HCEC 1CT (cell line): ENCODE measurements at regions not wholly inside any gene's neighbourhood (a gene's known extent, or its start where the extent isn't known, plus 50 kb on each side); places are given as distances from the start of the nearest gene placed in this dataset.
"Not testable (repeated sequence)": the region's sequence is repeated elsewhere in the genome, so short reads cannot be mapped to it uniquely, and the experiment has no call there.

Experiments
- DNase-seq: peaks from one replicate; pipeline ENCODE4 v3.0.0-alpha.2; 2017

DNA sequence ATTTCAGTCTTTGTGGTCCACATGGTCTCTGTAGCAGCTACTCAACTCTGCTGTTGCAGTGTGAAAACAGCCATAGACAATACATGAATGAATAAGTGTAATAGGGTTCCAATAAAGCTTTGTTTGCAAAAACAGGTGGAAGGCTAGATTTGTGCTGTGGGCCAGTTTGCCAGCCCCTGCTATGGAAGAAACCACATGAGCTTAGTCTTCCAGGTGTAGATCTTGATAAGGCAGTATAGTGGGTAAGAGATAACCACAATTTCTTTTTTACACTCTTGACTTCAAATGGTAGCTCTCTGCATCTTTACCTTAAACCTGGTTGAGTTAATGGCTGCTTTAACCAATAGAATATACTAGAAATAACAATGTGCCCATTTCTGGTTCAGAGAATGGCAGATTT, 135.0 kb upstream of the PALS2 start:
- DNase-seq = no peak

DNA sequence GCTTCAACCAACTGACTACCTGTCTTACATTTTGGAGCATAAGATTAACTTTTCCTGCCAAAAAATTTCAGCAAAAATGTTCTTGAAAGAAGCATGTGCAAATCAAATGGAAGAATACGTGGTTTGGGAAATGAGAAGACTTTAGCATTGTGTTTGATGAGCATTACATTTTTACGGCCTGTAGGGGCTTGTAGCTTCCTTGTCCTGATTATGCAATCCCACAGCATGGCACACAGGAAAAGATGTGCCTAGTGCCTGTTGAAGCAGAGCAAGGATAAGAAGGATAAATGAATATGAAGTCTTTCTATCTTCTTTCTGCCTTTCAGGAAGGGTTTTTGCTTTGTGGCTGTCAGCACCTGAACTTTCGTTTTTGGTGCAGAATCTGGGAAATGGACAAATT, 134.1 kb upstream of the PALS2 start:
- not testable (repeated sequence) for DNase-seq

DNA sequence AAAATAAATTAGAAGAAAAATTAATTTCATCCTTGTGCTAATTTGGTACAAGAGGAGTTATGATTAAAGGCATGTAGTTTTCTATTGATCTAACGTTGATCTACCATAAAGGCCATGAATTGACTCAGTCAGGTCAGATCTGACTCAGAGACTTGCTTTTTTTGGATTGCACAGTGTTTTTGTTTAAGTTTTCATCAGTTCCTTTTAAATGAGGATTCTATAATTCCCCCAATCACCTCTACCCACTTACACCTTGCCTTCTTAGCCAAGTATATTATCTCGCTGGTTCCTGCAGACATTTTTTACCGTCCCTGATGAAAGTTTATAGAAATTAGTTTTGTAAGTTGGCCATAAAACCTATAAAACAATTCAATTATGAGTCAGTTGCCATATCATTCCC, 132.4 kb upstream of the PALS2 start:
- DNase-seq = no peak

DNA sequence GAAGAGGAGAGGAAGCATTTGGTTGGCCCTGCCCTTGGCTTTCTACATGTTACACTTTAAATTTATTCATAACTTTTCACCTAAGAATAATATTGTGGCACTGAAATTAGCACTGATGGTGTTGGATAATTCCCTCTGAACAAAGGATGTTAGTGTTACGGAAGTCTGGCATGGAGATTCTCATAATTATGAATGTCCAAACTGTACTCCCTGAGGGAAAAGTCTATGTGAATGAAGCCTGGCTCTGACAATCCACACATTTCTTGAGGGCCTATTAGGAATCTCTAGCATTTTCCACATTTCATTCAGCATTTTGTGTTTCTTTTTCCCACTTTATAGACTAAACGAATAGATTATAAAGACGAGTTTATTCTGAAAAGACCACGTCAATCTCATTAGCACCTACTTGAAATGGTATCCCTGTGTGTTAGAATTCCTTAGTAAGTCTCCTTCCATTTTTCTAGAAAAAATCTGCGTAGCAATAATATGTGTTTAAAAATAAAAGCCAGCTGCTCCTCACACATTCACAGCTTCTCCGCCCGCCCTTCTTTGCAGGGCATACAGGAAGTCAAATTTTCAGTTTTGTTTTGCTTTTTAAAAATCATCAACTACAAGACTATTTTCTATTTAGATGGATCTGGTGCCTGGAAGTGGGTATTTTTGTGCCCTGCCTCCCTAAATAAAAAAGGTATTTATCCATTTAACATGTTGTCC, 131.8 kb upstream of the PALS2 start:
- no peak for DNase-seq

DNA sequence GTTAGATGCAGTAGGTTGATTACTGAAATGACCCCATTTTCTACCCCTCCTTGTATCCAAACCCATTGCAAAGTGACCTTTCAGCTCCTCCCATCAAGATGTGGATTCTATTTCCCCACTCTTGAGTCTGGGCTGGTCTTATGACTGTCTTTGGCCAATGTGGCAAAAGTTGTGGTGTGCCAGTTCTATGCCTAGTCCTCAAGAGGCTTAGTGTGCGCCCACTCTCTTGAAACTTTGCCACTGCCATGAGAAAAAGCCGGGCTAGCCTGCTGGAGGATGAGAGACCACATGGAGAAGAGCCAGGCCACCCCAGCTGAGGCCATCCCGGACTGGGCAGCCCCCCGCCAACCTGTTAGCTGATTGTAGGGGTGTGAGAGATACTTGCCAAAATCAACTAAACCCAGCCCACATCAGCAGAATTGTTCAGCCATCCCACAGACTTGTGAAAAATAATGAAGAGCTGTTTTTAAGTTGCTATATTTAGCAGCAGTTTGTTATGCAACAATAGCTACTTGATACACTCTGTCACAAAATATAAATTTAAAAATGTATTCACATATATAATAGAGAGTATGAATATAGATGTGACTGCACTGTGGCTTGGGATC, 131.0 kb upstream of the PALS2 start:
- DNase-seq = no peak

DNA sequence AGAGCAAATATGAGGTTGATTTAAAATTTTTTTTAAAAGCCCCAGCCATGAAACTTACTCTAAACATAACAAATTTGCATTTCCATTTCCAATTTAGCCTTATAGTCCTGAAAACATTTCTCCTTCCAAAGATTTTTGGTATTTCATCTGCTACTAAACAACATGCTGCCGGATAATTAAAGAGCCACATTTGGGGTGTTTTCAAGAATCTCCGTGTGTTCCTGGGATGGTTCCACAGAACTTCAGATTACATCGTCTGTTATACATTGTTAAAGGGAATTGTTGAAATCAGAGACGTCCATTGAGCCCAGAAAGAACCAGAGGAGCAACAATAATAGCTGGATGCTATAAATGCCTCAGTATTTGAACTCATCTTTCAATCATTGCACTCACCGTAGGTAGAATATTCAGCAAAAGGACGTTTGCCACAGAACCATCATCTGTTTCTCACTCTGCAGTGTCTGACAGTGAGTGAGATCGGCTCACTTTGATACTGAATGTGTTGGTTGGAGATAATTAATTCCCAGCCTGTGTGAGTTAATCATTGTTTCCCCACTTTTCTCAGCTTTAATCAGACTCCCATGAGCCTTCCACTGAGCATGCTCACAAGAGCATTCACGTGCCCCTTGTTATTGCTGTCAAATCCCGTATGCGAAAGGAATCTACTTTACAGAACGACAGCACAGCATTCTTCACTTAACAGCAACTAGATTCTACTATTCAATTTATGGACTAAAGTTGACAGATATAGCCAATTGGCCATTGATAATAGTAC, 128.4 kb upstream of the PALS2 start:
- no peak for DNase-seq

DNA sequence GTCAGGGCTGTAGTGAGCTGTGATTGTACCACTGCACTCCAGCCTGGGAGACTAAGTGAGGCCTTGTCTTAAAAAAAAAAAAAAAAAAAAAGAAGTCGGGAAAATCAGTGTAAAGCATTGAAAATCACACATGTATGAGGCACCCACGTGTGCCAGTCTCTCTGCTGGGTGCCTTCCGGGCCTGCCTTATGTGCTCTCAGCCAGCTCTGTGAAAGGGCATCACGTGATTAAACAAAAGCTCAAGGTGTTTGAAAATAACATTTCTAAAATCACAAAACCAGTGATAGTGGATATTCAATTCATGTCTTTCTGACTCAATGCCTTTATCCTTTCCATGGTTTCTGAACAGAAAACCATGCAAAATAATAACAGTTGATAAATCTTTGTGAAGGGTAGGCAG, 125.2 kb upstream of the PALS2 start:
- DNase-seq = no peak

DNA sequence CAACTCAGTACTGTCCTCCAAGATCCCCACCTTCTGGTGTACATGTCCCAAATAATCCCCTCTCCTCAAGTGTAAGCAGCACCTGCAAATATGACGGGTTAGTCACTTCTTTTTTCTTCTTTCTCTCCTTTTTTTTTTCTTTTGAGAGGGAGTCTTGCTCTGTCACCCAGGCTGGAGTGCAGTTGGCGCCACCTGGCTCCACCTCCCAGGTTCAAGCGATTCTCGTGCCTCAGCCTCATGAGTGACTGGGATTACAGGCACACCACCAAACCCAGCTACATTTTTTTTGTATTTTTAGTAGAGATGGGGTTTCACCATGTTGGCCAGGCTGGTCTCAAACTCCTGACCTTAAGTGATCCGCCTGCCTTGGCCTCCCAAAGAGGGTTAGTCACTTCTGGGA, 123.8 kb upstream of the PALS2 start:
- not testable (repeated sequence) for DNase-seq

DNA sequence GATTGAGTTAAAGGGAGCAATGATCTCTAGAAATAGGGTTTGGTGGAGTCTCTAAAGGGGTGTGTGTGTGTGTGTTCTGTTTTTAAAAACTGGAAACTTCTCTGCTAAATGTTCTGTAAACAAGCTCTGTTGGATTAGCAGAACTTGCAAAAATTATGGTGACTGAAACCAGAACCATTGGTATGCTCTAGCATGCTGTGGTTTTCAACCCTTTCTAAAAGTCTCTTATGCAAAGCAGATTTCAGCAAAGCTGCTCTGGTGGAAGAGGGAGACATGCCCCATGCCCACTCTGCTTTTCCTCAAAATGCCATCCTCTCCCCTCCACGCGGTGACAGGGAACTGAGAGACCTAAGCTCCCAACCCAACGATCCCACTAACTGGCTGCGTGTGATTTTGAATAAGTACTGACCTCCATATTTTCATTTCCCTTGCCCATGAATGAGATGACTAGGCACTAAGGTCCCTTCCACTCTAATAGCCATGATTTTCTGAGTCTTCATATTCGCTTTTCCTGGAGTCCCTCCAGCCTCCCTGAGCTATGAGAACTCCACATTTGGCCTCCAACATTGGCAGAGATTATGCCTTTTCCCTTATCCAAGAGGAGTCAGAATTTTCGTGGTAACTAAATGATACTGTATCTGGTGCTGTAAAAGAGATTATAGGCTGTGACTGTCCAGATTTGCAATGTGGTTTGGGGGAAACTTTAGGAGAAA, 117.3 kb upstream of the PALS2 start:
- no peak for DNase-seq

DNA sequence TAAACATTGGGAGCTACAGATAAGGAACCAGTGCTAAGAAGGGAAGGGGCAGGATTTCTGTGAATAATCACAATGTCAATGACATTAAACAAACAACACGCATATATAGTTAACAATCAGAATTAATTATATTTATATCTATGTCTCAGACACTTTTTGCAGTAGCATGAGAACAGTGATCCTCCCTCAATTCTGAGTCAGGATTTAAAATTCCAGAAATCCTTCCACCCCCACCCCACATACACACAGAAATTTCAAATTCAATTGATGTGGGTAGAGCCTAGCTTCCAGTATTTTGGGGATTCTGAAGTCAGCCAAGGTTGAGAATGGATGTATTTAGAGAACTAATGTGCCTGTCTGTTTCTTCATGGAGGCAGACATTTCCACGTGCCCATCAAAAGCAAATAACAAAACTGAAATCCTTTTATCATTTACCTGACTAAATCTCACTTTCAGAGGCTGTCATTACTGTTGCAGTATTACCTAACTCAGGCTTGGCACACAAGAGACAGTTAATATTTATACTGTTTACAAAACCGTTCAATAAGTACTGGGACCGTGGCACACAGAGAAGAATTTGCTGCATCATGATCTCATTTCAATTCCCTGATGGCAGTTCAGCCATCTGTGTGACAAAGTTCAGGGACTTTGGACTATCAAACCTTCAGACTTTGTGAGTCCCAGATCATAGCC, 116.6 kb upstream of the PALS2 start:
- no peak for DNase-seq

DNA sequence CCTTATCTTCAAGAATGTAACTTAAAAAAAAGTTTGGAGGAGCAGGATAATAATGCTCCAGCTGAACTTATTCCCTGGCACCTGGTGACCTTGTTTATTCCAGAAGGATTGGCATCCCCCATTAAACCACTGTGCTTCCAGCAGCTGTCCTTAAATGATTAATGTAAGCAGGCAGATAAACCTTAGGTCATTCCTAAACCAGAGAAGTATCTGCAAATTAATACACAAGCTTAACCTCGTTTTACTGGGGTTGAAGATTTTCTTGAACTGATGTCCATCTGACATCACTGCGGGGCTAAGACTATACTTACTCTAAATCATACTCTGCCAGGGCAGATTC, 116.1 kb upstream of the PALS2 start:
- no peak for DNase-seq

DNA sequence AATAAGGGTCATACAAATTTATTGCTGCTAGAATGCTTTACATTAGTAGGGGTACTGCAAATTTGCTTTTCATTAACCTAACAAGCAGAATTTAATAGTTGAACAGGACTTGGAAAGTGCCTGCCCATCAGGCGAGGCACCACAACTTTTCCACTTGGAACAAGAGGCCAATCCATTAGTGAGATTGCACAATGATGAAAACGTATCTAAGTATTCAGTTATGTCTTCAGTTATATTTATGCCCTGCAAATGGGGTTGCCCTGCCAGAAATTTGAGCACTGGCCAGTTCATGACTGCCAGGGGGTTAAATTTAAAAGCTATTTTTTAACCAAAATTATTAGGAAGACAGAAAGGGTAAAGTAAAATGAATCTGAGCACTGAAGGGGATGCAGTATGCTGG, 111.1 kb upstream of the PALS2 start:
- no peak for DNase-seq

DNA sequence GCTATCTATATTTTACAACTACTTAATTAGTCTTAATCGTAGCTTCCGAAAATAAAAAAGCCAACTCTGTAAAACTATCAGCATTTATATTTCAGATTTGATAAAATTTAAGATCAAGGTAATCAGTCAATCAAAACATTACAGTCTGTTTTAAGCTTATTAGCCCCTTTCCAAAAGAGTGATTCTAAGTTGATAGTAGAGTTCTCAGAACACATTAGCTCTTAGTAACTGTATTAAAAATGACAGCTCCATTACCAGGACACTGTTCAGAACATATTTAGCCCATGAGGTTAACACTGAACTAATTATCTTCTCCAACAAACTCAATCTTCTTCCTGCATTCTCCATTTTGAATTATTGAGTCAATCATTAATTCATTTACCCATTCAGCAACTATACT, 110.3 kb upstream of the PALS2 start:
- no peak for DNase-seq

DNA sequence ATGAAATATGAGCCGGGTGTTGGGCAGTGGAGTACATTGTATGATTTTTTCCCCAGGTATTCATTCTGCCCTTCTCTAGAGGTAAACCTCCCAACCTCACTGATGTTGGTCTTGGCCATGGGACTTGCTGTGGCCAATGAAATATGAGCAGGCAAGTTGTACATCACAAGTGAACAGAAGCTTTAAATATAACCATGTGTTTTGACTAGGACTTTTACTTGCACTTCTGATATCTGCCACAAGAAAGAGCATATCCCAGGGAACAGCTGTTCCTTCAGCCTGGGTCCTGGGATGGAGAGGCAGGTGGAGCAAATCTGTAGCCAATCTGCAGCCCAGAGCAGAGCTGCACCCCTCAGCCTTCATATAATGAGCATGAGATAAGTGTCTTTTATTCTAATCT, 109.8 kb upstream of the PALS2 start:
- DNase-seq = no peak

DNA sequence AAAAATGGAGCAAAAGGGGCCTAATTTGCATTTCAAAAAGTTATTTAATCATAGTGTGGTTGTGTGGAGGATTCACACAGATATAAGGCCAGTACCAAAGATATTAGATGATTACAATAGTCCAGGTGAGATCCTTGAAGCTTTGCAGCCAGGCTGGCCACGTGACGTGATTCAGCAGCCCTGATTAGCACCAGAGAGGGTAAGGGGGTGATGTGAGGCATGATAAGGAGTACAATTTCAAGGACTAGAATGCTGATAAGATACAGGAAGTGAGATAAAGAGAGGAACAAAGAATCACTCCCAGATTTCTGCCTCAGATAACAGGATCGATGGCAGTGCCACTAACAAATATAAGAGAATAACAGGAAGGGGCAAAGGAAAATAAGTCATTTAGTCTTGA, 108.4 kb upstream of the PALS2 start:
- no peak for DNase-seq

DNA sequence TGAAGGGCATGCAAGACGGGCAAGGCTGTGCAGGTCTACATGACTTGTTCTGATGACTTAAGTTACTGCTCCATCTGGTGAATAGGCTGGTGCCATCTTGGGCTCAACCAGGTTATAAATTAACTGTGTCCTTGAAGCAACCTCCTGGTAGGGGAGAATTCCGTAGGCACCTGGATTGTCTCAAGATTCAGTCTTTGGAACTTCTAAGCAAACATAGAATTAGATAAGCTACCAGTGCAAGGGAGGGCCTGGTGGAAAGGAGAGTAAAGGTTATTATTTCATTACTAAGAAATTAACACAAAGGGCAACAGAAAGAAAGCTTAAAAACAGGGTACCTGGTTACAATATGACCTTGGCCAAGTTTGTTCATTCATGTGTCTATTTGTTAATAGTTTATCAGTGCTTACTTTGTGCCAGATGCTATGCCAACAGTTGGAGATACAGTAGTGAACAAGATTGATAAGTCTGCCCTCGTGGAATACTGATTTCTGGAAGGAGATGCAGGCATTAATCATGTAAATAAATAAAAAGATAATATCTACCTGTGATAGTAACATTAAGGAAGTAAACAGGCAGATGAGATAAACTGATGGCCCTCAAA, 107.0 kb upstream of the PALS2 start:
- DNase-seq = no peak

DNA sequence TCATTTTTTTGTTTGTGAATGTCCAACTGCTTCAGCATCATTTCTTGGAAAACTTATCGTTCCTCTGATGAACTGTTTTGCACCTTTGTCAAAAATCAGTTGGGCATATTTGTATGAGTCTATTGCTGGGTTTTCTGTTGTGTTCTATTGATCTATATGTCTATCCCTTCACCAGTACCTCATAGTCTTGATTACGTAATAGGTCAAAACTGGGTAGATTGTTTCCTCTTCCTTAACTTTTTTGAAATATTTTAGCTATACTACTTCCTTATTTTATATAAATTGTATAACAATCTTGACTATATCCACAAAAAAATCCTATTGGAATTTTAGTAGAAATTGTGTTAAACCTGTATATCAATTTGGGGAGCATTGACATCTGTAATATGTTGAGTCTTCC, 104.1 kb upstream of the PALS2 start:
- no peak for DNase-seq

DNA sequence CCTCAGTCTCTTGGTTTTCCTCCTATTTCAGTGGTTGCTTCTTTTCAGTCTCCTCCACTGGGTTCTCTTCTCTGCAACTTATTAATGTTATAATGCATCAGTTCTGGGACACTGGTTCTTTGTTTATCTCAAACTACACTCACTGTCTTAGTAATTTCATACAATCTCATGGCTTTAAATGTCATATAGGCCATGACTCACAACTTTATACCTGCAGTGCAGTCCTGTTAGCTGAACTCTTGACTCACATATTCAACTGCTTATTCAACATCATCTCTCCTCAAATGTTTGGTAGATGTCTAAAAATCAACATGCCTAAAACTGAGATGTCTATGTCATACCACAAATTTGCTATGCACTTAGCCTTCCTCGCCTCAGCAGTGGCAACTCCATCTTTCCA, 101.2 kb upstream of the PALS2 start:
- no peak for DNase-seq

DNA sequence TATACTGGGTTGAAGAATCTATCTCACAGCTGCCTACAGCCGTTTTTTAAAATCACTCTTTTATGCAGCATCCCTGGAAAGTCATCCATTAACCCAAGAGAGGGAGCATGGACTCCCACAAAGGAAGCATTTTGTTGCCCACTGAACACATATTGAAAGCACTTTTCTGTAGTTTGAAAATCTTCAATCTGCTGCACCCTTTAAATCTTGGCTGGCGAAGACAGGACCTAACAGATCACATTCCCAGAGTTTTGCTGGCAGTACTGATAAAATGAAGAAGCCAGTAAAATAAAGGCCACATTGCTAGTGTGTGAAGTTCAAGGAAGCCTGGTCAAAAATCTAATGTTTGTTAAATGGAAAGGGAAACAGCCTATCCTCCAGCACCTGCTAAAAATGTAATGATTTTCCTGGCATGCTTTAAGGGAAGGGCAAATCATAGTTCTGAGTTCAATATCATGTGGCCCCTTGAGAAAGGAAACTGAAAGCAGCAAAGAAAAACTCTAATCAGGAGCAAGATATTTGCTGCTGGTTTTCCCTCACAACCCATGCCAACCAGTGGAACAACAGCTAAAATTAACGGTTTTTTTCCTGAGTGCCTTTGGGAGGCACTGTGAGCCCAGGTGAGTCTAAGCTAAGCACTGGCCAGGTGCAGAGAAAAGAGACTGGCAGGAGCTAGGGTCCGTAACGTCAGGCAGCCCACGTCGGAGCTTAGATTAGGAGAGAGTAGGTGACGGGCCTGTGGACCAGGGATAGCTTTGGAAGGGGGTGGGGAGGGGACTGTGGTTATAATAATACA, 97.9 kb upstream of the PALS2 start:
- no peak for DNase-seq

DNA sequence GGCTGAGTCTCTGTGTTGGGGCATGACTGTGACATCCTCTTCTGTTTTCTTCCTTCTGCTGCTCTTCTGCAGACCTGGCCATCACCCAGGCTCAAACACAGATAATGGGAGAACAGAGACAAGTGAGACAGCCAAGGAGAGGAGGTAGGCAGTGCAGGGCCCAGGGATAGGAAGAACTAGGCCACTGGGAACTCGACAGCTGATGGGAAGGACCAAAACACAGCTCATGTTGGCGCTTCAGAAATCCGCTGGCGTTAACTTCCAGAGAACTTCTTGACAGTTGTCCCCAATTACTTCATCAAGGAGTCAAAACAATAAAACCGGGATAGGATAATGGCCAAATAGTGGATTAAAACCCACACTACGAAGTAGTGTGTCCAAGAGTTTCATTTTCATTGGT, 97.0 kb upstream of the PALS2 start:
- no peak for DNase-seq

DNA sequence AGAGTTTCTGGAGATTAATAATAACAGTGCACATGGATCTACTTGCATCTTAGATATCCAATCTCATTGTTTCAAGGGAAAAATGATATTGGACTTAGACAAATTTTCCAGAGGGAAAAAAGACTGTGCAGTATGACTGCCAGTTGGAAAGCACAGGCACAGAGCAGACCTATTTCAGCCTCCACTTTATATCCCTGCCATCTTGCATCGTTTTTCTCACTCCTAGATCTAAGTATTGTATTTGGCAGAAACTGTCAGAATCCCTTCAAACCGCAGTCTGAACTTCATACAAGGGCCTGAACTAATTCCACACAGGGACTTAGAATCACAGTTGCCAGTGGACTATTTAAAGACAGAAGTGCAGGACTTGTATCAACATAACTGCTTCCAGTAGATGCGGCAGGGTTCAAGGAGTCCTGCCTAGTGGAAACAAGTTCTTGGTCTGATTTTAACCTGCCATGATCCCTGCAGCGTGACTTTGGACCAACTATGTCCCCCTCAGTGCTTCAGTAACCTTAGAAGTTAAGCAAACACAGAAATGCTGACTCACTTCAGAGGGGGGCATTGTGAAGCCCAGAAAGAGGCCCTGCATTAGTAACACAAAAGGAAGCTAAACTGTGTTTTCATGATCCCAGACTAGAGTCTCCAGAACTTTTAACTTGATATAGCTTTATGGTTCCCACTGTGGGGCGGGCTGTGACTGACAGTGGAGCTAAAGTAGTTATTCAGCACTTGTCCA, 95.7 kb upstream of the PALS2 start:
- peak; percentile 72 for DNase-seq
